Mesothelial cell of epicardium (in vitro differentiated cells): ENCODE measurements at regions not wholly inside any gene's neighbourhood (a gene's known extent, or its start where the extent isn't known, plus 50 kb on each side); places are given as distances from the start of the nearest gene placed in this dataset.

Experiments used
- DNase-seq, 2 experiments: peaks; one replicate each; pipeline ENCODE4 v3.0.0; 2021; ENCODE audit warnings: low spot score in 2 of 2; ENCODE audit not compliant: unreplicated experiment in 2 of 2
- H3K27ac Mint-ChIP-seq: 2 replicates; pipeline ENCODE4 v1.8.0; 2021; ENCODE audit warnings: mixed read lengths
- H3K27me3 Mint-ChIP-seq: 2 replicates; pipeline ENCODE4 v1.8.0; 2021; ENCODE audit warnings: low read depth, mixed read lengths
- H3K36me3 Mint-ChIP-seq: 2 replicates; pipeline ENCODE4 v1.8.0; 2021; ENCODE audit warnings: mixed read lengths
- H3K4me1 Mint-ChIP-seq: 2 replicates; pipeline ENCODE4 v1.8.0; 2021; ENCODE audit warnings: mixed read lengths
- H3K4me3 Mint-ChIP-seq: 2 replicates; pipeline ENCODE4 v1.8.0; 2021; ENCODE audit warnings: mild to moderate bottlenecking, moderate library complexity, mixed read lengths
- H3K9me3 Mint-ChIP-seq: 2 replicates; pipeline ENCODE4 v1.8.0; 2021; ENCODE audit warnings: mixed read lengths
- TF ChIP-seq, protein P1 (sequence below): fragments of 200-600 bp; sonication (generic); IDR thresholded peaks from one replicate; pipeline ENCODE4 v1.5.0; 2021; ENCODE audit warnings: antibody characterized with exemption; ENCODE audit not compliant: unreplicated experiment

DNA sequence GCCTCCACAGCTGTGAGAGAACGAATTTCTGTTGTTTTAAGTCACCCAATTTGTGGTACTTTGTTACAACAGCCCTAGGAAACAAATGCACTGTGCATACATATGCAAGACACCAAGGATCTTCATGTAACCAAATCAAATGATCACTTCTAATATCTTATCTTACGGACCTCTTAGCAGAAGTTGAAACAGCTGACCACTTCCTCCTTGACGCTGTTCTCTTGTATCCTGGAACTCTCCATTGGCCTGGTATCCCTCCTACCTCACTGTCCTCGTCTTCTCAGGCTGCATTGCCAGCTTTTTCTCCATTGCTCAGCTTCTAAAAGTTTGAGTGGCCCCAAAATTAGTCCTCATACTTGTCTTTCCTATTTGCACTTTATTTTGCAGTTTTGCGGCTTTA, 200.4 kb downstream of the DLEU7 start:
- H3K4me1 Mint-ChIP-seq = peaks cover 8% of the 10 kb centered on the region
- H3K9me3 Mint-ChIP-seq = peaks cover 7% of the 10 kb centered on the region

DNA sequence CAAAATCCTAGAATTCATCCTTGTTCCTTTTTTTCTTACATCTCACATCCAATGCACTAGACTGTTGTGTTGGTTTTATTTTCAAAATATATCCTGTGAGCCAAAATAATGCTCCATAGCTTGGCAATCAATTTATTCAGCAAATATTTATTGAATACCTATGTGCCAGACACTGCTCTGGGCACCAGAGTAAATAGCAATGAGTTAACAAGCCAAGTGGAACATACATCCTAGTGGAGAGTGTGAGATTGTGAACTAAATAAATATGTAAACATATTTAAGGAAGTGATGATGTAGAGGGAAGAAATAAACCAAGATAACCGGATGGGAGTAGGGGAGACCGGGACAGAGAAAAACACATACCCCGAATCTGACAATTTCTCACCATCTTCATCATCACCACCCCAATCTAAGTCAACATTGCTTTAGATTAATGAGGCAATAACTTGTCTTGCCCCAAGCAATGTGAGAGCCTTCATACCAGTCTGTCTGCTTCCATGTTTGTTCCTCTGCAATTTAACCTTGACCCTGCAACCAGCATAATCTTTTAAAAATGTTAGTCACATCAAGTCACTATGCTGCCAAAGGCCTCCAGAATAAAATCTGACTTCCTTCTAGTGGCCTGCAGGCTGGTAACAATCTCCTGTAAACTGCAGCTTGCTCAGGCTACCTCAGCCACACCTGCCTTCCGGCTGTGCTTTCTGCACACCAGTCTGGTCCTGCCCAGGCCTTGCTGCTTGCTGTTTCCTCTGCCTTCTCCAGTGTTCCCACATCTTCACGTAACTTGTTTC, 199.2 kb downstream of the DLEU7 start:
- Mint-ChIP-seq H3K27me3 (no peaks in the 10 kb centered on the region), H3K27ac (no peak overlapping the region), H3K4me1 (peaks cover 8% of the 10 kb centered on the region), H3K9me3 (peaks cover 3% of the 10 kb centered on the region), H3K4me3 (no peak overlapping the region), H3K36me3 (no peaks in the 10 kb centered on the region)
- no peak for DNase-seq
- TF ChIP-seq, protein P1, sequence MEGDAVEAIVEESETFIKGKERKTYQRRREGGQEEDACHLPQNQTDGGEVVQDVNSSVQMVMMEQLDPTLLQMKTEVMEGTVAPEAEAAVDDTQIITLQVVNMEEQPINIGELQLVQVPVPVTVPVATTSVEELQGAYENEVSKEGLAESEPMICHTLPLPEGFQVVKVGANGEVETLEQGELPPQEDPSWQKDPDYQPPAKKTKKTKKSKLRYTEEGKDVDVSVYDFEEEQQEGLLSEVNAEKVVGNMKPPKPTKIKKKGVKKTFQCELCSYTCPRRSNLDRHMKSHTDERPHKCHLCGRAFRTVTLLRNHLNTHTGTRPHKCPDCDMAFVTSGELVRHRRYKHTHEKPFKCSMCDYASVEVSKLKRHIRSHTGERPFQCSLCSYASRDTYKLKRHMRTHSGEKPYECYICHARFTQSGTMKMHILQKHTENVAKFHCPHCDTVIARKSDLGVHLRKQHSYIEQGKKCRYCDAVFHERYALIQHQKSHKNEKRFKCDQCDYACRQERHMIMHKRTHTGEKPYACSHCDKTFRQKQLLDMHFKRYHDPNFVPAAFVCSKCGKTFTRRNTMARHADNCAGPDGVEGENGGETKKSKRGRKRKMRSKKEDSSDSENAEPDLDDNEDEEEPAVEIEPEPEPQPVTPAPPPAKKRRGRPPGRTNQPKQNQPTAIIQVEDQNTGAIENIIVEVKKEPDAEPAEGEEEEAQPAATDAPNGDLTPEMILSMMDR = no peak

More for the DNA sequence above, 200.4 kb downstream of the DLEU7 start:
- H3K27ac Mint-ChIP-seq = no peak overlapping the region
- no peaks in the 10 kb centered on the region for H3K36me3 Mint-ChIP-seq
- H3K27me3 Mint-ChIP-seq = no peaks in the 10 kb centered on the region
- DNase-seq = no peak
- TF ChIP-seq, protein P1 = no peak
- H3K4me3 Mint-ChIP-seq = no peak overlapping the region

DNA sequence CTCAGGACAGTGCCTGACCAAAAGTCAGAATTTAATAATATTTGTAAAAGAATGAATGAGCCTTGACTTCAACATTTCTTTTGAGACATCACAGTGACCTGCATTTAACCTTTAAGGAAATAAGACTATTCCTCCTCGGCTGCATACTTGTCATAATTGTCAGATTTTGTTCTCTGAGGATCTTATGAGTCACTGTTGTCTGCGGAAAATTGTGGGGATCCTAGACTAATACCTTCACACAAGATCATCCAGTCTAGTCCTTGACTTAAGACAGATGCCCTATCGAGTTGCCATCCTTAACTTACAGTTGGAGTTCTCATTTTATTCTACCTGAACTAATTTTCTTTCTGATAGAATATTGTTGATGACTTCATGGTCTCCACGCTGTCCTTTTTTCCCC, 198.4 kb downstream of the DLEU7 start:
- TF ChIP-seq, protein P1 = no peak
- Mint-ChIP-seq H3K36me3 (no peaks in the 10 kb centered on the region), H3K4me1 (peaks cover 8% of the 10 kb centered on the region), H3K4me3 (no peak overlapping the region), H3K9me3 (peaks cover 3% of the 10 kb centered on the region), H3K27ac (no peak overlapping the region), H3K27me3 (peaks cover 2% of the 10 kb centered on the region)
- no peak for DNase-seq

DNA sequence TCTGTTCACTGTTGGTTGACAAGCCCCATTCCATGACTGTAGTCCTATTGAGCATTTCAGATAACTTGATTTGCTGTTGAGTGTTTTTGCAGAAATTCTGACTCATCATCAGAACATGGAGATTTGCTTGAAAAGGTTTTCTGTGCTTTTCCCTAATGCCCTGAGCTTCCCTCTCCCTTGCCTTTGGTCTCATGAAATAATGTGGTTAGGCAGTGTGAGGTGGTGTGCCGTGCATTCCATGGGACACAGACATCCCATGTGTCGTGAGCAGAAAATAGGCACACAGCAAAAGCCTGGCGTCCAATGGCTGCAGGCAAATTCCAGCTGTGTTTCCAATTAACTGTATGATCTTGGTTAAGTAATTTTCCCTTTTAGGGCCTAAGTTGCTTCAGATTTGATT, 197.4 kb downstream of the DLEU7 start:
- Mint-ChIP-seq H3K27ac (no peak overlapping the region), H3K4me3 (no peak overlapping the region), H3K4me1 (peaks cover 8% of the 10 kb centered on the region), H3K27me3 (peaks cover 2% of the 10 kb centered on the region), H3K36me3 (no peaks in the 10 kb centered on the region), H3K9me3 (peaks cover 3% of the 10 kb centered on the region)
- no peak for DNase-seq
- TF ChIP-seq, protein P1 = no peak

DNA sequence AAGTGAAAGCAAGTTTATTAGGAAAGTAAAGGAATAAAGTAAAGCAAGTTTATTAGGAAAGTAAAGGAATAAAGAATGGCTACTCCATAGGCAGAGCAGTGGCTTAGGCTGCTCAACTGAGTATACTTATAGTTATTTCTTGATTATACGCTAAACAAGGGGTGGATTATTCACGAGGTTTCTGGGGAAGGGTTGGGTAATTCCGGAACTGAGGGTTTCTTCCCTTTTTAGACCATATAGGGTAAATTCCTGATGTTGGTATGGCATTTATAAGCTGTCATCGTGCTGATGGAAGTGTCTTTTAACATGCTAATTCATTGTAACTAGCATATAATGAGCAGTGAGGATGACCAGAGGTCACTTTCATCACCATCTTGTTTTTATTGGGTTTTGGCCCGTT, 194.3 kb downstream of the DLEU7 start:
- H3K27ac Mint-ChIP-seq = no peak overlapping the region

More for the DNA sequence above, 194.3 kb downstream of the DLEU7 start:
- TF ChIP-seq, protein P1 = no peak
- peaks cover 7% of the 10 kb centered on the region for H3K4me1 Mint-ChIP-seq
- no peak for DNase-seq
- H3K36me3 Mint-ChIP-seq = no peaks in the 10 kb centered on the region
- H3K9me3 Mint-ChIP-seq = peaks cover 3% of the 10 kb centered on the region
- H3K27me3 Mint-ChIP-seq = peaks cover 2% of the 10 kb centered on the region
- H3K4me3 Mint-ChIP-seq = no peak overlapping the region
